GM19438 (cell line): ENCODE measurements at regions not wholly inside any gene's neighbourhood (a gene's known extent, or its start where the extent isn't known, plus 50 kb on each side); places are given as distances from the start of the nearest gene placed in this dataset.

Experiments used
- ATAC-seq: cut with Tn5 transposase; IDR thresholded peaks from one replicate; pipeline ENCODE4 v1.9.1; 2021; ENCODE audit warnings: low read depth; ENCODE audit not compliant: unreplicated experiment

DNA sequence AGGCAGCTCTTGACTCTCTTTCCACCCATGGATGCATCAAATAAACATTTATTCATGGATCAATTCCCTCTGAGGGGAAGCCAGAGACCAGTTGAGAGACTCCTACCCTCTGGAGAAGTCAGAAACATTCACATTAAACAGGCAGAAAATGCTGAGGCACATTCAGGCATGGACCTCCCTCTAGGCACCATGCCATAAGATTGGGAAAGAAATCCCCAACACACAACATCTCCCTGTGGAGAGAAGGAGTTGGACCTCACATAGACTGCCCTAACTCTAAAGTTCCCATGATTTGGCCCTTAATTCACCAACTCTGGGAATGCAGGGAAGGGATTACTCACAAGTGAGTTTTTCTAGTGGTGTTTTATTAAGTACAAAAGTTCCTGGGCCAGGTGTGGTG, 415.3 kb upstream of the C1orf87 start:
- ATAC-seq, result no peak

DNA sequence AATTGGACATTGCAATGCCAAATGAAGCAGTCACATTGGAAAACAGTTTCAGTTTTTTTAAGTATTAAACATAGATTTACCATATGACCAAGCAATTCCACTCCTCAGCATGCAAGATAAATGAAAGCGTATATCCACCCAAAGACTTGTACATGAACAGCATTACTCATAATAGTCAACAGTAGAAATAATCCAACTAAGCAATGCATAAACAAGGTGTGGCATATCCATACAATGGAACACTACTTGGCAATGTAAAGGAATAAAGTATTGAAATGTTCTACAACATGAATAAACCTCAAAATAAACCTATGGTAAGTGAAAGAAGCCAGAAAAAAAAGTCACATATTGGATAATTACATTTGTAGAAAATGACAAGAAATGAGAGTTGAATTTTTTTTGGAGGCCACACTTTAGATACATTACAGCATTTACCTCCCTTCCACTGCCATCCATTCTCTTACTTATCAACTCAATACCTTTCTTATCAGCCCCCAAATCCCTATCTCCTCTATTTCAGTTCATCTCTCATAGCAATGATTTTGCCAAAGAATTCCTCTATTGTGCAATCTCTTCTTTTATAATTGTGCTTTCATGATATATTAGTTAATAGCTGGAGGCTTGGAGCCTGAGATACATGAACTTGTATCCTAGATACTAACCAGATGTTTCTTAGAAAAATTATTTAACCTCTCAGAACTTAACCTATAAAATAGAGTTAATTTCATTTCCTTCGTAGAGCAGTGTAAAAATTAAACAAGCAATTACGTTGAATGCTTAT, 414.2 kb upstream of the C1orf87 start:
- no peak for ATAC-seq

DNA sequence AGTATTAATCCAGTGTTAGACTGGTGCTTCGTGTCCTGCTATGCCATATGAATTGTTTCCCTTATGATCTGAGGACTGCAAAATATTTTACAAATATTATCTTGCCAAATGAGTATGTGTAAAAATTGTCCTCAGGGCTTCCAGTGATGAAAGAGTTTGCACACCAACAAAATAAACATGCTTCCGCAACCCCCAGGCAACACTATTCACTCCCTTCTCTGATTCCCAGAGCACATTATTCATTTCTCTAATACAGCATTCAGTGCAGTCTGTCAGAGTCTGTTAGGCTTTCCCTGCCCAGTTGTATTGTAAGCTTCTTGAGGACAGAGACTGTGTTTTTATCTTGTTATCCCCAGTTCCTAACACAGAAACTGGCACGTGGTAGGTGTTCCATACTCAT, 409.9 kb upstream of the C1orf87 start:
- ATAC-seq, result no peak

DNA sequence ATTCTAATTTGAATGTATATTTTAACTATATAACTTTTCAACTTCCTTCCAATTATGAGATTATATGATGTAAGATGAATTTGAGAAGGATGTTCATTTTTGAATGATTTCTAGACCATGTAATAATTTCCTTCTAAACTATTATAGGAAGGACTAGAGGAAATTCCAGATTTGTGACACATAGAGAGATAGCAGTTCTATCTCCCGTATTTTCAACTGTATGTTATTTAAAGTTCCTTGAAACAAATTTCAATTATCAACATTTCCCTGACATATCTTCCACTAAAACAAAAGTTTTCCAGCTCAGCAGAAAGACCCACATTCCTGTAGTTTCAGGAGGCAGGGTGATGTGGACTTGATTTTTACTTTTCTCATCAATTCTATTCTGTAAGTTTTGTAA, 396.7 kb upstream of the C1orf87 start:
- no peak for ATAC-seq

DNA sequence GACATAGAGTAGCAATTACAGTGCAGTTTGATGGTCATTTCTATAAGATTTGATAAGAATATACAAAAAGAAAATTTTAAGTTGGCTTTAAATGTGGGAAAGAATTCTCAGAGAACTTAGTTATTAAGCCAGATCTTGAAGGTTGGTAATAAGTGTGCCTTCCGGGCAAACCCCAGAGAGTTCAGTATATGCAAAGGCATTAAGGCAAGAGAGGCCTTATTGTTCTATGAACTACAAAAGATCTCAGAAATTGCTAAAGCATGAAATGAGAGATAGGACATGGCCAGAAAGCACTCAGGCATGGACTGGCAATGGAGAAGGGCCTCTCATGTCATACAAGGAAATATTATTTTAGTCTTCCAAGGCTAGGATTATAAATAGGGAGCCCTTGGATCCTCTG, 390.2 kb upstream of the C1orf87 start:
- ATAC-seq, result no peak

DNA sequence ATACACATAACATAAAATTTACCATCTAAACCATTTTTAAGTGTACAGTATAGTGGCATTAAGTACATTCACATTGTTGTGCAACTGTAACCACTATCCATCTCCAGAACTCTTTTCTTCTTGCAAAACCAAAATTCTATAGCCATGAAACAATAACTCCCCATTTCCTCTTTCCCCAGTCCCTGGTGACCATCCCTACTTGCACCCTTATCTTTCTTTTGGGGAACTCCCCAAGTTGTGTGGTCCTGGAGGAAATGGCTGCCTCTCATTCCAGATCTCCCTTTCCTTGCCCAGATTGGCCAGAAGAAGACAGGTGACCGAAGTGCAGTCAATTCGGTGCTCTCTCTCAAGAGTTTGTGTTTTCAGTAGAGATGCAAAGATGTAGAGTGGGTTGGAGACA, 389.6 kb upstream of the C1orf87 start:
- no peak for ATAC-seq

DNA sequence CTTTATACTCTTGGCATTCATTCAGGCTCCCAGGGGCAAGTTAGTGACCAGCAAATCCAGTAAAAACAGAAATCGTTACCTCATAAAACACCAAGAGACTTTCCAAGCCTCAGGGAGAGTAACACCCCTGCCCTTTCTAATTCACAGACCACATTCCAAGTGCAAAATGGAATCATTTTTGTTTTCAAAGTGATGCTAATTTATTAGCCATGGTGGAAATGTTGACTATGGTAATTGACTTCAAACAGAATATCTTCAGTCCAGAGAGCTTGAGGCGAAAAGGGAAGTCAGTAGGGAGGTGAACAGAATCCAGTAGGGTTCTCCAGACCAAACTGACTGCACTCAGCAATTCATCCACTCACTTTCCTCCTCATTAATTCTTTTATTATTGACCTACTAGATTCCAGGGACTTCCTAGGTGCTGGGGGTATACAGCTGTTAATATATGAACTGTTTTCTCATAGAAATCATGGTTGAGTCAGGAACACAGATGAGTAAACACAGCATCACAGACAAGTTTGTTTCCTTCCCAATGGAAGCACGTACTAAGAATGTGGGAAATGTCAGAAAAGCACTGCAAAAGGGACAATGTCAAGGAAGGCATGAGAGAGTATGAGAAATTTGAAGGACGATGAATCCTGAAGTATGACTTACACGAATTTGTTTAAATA, 388.5 kb upstream of the C1orf87 start:
- no peak for ATAC-seq

DNA sequence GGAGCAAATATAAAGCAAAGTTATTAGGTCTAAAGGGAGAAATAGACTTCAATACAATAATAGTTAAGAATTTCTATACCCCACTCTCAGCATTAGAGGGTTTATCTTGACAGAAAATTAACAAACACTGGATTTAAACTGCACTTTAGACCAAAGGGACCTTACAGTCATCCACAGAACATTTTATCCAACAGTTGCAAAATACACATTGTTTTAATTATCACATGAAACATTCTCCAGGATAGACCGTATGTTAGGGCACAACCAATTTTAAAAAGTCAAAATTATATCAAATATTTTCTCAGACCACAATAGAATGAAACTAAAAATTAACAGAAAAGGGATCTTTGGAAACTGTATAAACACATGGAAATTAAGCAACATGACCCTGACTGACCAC, 384.5 kb upstream of the C1orf87 start:
- no peak for ATAC-seq

DNA sequence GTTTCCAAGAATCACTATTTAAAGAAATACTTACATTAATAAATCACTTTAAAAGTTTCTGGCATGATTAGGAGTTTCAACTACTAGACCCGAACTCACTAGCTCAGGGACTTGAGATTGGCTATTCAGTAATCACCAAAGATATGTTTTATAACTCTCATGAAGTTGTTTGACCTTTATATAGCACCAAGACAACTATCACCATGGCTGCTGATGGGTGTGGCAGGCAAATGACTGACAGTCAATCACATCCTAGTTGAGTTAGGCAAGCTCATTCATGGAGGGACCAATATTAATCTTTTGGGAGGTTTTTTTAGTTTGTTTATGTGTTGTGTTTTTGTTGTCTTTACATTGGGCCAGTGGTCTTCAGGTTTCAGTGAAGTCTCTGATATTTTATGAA, 376.3 kb upstream of the C1orf87 start:
- no peak for ATAC-seq

DNA sequence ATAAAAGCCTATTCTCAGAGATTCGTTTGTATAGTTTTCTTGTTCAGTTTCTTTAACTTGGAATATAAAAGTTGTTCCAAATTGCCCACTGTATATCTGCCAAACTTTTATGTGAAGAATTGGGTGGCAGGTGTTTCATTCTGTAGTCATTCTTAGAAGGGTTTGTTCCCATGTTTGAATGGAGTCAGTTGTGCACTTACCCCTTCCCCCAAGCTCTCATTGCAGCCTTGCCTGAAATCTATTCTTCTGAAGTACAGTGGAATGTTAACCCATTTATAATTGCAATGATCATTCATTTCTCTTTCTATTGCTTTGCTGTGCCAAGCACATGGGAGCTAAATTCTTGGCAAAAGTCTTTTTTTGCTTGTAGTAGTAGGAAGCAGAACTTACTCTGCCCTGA, 375.3 kb upstream of the C1orf87 start:
- no peak for ATAC-seq

DNA sequence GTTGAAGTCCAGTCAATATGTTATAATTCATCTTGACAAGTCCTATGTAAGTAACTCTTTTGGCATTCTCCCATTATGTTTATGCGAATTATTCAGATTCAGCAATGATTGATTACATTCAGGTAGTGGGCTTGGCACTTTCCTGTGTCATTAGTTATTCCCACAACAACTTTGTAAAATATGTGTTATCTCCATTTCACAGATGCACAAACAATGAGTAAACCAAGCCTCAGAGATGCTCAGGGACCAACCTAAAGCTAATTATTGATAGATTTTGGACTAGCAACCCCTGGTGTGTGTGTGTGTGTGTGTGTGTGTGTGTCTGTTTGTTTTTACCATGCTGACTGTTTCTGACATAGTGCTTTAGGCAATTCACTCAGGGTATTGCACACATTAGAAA, 371.1 kb upstream of the C1orf87 start:
- ATAC-seq, result no peak

DNA sequence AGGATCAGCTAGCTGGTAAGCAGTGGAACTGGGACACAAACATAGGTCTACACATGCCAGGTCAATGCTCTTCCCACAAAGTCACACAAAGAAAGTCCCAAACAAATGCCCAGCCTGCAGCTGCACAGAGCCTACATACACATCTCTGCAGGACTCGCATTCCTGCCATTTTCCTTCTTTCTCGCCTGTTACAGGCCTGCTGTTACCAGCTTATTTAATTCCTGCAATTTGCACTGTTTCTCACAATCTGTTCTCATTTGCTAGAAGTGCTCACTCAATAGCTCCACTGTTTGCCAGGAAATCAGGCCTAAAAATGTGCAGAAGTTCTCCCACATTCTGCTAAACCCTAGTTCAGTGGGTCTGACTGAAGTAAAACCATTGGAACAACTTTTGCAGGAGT, 362.6 kb upstream of the C1orf87 start:
- ATAC-seq, result no peak

DNA sequence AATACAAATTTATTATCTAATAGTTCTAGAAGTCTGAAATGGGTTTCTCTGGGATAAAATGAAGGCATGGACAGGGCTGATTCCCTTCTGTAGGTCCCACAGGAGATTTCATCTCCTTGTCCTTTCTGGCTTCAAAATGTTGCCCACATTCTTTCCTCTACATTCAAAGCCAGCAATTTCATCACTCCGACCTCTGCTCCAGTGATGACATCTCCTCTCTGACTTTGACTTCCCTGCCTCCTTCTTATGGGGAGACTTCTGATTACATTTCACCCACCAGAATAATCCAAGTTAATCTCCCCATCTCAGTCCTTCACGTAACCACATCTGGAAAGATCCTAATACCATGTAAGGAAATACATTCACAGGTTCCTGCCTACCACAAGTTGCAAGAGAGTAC, 358.0 kb upstream of the C1orf87 start:
- ATAC-seq, result no peak

DNA sequence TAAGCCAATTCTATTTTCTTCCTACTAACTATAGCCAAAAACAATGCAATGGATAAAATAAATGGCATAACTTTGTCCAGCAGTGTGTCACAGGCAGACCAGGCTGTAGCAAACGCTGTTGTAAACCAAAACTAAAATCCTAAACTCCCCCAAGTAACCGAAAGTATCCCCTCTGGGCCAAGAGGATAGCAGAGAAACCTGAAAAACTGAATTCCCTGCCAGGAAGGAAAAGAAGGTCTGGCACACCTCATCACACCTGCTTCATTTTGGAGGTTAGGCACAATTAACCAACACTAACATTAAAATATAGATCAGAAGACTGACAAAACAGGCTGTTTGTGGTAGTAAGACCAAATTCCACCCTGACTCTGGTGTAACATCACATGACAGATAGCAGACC, 356.8 kb upstream of the C1orf87 start:
- no peak for ATAC-seq

DNA sequence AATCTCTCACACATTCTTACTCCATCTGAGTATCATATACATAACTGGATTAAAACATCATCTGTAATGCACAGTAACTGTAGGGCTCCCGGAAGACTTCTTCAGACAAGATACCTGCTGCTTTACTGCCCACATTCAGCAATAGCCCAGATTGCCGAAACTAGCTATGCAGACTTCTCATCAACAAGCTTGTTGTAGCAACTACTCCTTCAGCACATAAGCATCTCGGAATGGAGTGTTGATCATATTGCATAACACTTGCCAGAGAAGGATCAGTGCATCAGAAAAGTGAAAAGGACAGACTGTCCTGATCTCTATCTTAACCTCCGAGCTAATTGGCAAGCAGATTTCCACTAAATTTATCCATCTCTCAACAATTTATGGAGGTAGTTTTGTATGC, 354.6 kb upstream of the C1orf87 start:
- ATAC-seq, result no peak

DNA sequence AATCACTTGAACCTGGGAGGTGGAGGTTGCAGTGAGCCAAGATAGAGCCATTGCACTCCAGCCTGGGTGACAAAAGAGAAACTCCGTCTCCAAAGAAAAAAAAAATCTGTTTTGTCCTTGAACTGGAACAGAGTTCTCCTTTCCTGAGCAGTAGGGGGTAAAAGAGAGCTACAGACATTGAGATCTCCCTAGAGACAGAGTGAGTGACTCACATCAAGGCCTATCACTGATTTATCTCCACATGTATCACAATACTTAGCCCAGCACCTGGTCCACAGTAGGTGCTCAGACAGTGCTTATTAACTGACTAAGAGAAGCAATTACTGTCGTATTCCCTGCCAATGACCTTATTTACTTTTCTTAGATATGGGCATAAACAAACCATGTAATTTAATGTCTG, 354.1 kb upstream of the C1orf87 start:
- no peak for ATAC-seq

DNA sequence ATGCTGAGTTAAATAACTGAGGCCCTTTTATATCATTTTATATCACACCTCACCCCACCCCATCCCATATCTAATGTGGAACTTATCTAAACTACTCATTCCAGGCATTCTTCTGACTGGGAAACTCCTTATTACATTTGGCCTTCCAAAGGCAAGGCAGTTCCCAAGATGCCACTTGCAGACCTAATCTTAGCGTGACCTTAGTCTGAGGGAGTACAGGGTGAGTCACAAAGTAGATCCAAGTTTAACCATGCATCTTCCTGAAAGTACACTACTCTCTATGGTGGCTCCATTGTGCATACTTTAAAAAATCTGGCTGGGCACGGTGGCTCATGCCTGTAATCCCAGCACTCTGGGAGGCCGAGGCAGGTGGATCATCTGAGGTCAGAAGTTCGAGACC, 353.6 kb upstream of the C1orf87 start:
- ATAC-seq, result no peak

DNA sequence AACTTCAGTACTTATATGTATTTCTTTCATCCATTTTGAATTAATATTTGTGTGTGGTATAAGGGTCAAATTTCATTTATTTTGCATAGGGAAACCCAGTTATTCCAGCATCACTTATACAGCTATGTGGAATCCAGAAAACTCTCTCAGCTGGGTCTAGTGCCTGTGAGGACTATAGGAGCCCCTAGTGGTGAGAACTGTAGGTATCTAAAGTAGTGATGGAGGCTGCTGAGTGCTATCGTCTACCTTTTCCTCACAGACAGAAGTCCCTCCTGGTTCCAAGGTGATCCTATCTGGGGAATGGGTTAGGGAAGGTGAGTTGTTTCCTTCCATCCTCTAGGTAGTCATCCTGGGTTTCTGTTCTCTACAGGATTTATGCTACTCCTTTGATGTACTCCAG, 352.0 kb upstream of the C1orf87 start:
- no peak for ATAC-seq

DNA sequence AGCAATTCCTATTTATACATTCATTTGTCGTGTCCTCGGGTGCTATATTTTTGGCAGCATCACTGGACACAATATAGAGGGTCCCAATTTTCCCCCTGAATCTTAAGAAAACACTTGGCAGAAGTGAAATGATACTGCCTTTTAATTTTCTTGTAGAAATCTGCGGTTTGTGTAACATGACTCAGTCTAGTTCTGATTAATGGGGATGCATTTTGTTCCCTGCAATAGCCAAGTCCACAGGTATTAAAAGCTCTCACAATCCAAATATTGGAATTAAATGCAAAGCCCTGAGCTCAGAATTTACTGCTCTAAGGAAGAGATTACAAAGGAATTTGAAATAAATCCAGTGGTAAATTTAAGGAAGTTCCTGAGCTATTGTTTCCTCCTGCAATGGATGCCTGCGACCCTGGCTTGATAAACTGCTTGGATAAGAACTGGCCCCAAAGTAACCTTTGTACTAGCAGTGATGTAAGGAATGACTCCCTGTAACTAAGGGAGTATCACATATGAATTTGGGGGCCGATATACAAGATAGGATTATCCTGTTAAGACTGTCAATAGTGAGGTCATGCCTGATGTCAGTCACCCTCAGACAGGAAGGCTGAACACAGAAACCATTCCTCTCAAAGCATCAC, 349.7 kb upstream of the C1orf87 start:
- ATAC-seq, result no peak

DNA sequence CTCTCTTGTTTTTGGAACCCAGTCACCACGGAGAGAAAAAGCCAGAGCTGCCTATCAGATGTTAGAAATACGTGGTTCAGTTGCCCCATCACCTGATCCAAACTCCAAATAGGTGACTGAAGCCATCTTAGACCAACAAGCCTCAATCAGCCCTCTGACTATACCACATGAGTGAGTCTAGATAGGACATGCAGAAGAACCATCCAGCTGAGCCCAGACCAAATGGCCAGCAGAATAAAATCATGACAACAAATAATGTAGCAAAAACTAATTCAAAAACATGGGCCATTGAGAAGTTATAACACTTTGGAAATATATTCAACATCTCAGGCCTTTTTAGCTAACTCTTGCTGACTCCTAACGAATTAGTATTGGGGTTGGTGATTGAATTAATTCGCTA, 348.4 kb upstream of the C1orf87 start:
- ATAC-seq, result no peak

DNA sequence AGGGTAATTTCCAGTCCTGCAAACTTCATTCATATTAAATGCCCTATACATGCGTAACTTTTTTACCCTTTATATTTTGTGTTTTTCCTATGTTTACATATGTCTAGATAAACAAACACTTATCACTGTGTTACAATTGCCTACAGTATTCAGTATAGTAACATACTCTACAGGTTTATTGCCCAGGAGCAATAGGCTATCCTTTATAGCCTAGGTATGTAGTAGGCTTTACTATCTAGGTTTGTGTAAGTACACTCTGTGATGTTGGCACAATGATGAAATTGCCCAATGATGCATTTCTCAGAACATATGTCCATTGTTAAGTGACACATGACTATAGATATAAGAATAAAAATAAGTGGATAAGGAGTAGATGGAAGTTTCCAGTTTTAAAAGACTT, 345.5 kb upstream of the C1orf87 start:
- no peak for ATAC-seq

DNA sequence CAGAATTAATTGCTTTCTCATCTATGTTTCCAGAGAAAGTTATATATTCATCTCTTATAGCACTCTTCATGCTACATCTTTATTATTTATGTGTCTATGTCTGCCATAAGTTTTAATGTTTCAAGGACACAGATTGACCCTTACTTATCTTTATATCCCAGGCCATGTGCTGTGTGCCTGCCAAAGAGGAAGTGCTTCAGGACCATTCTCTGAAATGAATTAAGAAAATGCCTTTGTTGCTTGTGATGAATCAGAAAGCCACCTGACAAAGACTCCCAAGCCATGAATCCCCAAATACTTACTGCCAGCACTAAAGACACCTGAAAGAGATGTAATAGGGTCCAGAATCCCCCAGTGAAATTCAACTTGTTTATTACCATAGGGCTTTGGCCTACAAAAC, 342.1 kb upstream of the C1orf87 start:
- no peak for ATAC-seq
